B cell (primary cell): ENCODE measurements at regions not wholly inside any gene's neighbourhood (a gene's known extent, or its start where the extent isn't known, plus 50 kb on each side); places are given as distances from the start of the nearest gene placed in this dataset.

Experiments
- ATAC-seq: fragments of 200-7000 bp; cut with Tn5 transposase; one replicate; pipeline ENCODE4 v1.10.0; 2021; ENCODE audit warnings: low read depth, mild to moderate bottlenecking, moderate number of reproducible peaks, moderate library complexity
- CTCF ChIA-PET: fragments of 350-600 bp; sonication (Branson Sonifier 250); formaldehyde crosslinking; loops from one replicate; lab custom pipeline; 2021; ENCODE audit warnings: antibody characterized with exemption, inconsistent platforms; lab: Charles Lee
- POLR2A ChIA-PET: fragments of 350-600 bp; sonication (Branson Sonifier 250); formaldehyde crosslinking; loops from one replicate; lab custom pipeline; 2021; ENCODE audit warnings: antibody characterized with exemption; lab: Charles Lee
- DNase-seq: peaks from one replicate; pipeline ENCODE4 v3.0.0; 2013
- H2AFZ ChIP-seq: 2 replicates; pipeline ENCODE4 v1.6.1; 2012; ENCODE audit warnings: mild to moderate bottlenecking, low read depth, low read length; ENCODE audit not compliant: insufficient read depth, poor library complexity, severe bottlenecking
- H3K27ac ChIP-seq, 2 donors: 1 replicate in 1 of 2; 2 replicates in 1 of 2; pipeline ENCODE4 v1.5.1; 2012 to 2013; ENCODE audit warnings: low read length in 2 of 2, mild to moderate bottlenecking in 2 of 2, moderate library complexity in 1 of 2
- H3K27me3 ChIP-seq, 4 experiments: fragments of 200-600 bp in 1 of 4; sonication (generic) in 1 of 4; replicated peaks in 1 of 4; 1 replicate in 2 of 4; 2 replicates in 2 of 4; pipeline versions ENCODE4 v1.6.1 to v1.7.0; 2013 to 2016; ENCODE audit warnings: low read length in 3 of 4, mild to moderate bottlenecking in 2 of 4, mixed read lengths in 1 of 4, moderate library complexity in 1 of 4; ENCODE audit not compliant: insufficient read depth in 4 of 4, control insufficient read depth in 3 of 4; ENCODE audit errors: control extremely low read depth in 1 of 4
- H3K36me3 ChIP-seq, 2 experiments: replicated peaks in 1 of 2; 1 replicate in 1 of 2; 2 replicates in 1 of 2; pipeline versions ENCODE4 v1.6.1 to v1.7.1; 2013; ENCODE audit warnings: low read length in 1 of 2; ENCODE audit not compliant: insufficient read depth in 2 of 2, control insufficient read depth in 1 of 2; ENCODE audit errors: control extremely low read depth in 1 of 2, extremely low read depth in 1 of 2
- H3K4me1 ChIP-seq, 2 donors: fragments of 200-600 bp in 1 of 2; sonication (generic) in 1 of 2; 1 replicate in 1 of 2; 2 replicates in 1 of 2; pipeline versions ENCODE4 v1.5.1 to v1.6.1; 2013 to 2017; ENCODE audit warnings: low read length in 2 of 2; ENCODE audit not compliant: control insufficient read depth in 2 of 2, insufficient read depth in 2 of 2
- H3K4me2 ChIP-seq: replicated peaks from 2 replicates; pipeline ENCODE3; 2012; ENCODE audit warnings: mild to moderate bottlenecking, low read depth, low read length; ENCODE audit not compliant: poor library complexity, severe bottlenecking
- H3K4me3 ChIP-seq, 5 experiments: fragments of 200-600 bp in 1 of 5; sonication (generic) in 1 of 5; 1 replicate in 3 of 5; 2 replicates in 2 of 5; pipeline versions ENCODE4 v1.5.1 to v1.7.0; 2011 to 2016; ENCODE audit warnings: low read length in 4 of 5, mild to moderate bottlenecking in 4 of 5, low read depth in 2 of 5, control low read depth in 1 of 5, moderate library complexity in 1 of 5; ENCODE audit not compliant: insufficient read depth in 1 of 5; ENCODE audit errors: control extremely low read depth in 1 of 5, extremely low read depth in 1 of 5
- H3K79me2 ChIP-seq: fragments of 200-600 bp; sonication (generic); one replicate; pipeline ENCODE4 v1.6.0; 2016; ENCODE audit warnings: low read length; ENCODE audit not compliant: control insufficient read depth, insufficient read depth
- H3K9ac ChIP-seq: fragments of 200-600 bp; sonication (generic); 2 replicates; pipeline ENCODE4 v1.6.1; 2017; ENCODE audit warnings: mild to moderate bottlenecking, low read length, moderate library complexity
- H3K9me3 ChIP-seq, 3 donors: one replicate each; pipeline versions ENCODE4 v1.6.1 to v1.7.1; 2013; ENCODE audit warnings: low read length in 2 of 3; ENCODE audit not compliant: control insufficient read depth in 2 of 3, insufficient read depth in 1 of 3; ENCODE audit errors: control extremely low read depth in 1 of 3
- H4K20me1 ChIP-seq: 2 replicates; pipeline ENCODE4 v1.6.0; 2012; ENCODE audit warnings: mild to moderate bottlenecking, low read length; ENCODE audit not compliant: insufficient read depth, control insufficient read depth, poor library complexity, severe bottlenecking
- H3K27ac Mint-ChIP-seq: one replicate; pipeline ENCODE4 v1.8.0; 2021; ENCODE audit warnings: mixed read lengths
- H3K27me3 Mint-ChIP-seq: one replicate; pipeline ENCODE4 v1.8.0; 2021; ENCODE audit warnings: mixed read lengths
- H3K4me1 Mint-ChIP-seq: one replicate; pipeline ENCODE4 v1.8.0; 2021; ENCODE audit warnings: mixed read lengths
- H3K4me3 Mint-ChIP-seq: one replicate; pipeline ENCODE4 v1.8.0; 2021; ENCODE audit warnings: mixed read lengths
- H3K9me3 Mint-ChIP-seq: one replicate; pipeline ENCODE4 v1.8.0; 2022; ENCODE audit warnings: mixed read lengths; ENCODE audit not compliant: insufficient read depth
- CTCF ChIP-seq: fragments of 200-600 bp; IDR thresholded peaks from one replicate; pipeline ENCODE4 v1.8.0; 2022; ENCODE audit warnings: antibody characterized with exemption, mild to moderate bottlenecking
- EZH2 ChIP-seq: IDR thresholded peaks from 2 replicates; pipeline ENCODE4 v1.6.1; 2012; ENCODE audit warnings: borderline replicate concordance, low read depth, mild to moderate bottlenecking, moderate library complexity, low read length; ENCODE audit not compliant: insufficient read depth, poor library complexity, severe bottlenecking
- WGBS: methylation state at CpG from one replicate; pipeline ENCODE4 v1.1.5; 2013; ENCODE audit warnings: missing lambda C conversion rate; ENCODE audit not compliant: insufficient coverage; 5-methylcytosine and 5-hydroxymethylcytosine counted together
- intact Hi-C: fragments of 100-400 bp; cut with micrococcal nuclease; formaldehyde crosslinking; loops from one replicate; pipeline ENCODE4 v1.10.0; 2022

GRCh38 chr13:104841110-104841509, 1694.4 kb downstream of the EFNB2 start:
- 98% methylated on average over 6 of the region's 6 CpGs for WGBS
- no peaks in the 10 kb centered on the region for H3K27me3 ChIP-seq
- H3K27ac ChIP-seq = no peak overlapping the region
- Mint-ChIP-seq H3K4me3 (no peak overlapping the region), H3K4me1 (no peaks in the 10 kb centered on the region), H3K27ac (no peak overlapping the region), H3K9me3 (peaks cover 2% of the 10 kb centered on the region), H3K27me3 (no peaks in the 10 kb centered on the region)
- CTCF ChIA-PET = no interaction called here
- no peaks in the 10 kb centered on the region for H3K79me2 ChIP-seq
- no peak overlapping the region for H3K4me2 ChIP-seq
- H3K9ac ChIP-seq = no peak overlapping the region
- no peak for TF ChIP-seq CTCF
- H3K4me3 ChIP-seq = no peak overlapping the region
- DNase-seq (no peak), ATAC-seq (no peak)
- no peaks in the 10 kb centered on the region for H4K20me1 ChIP-seq
- intact Hi-C loops = no loop called here
- no peaks in the 10 kb centered on the region for H3K36me3 ChIP-seq
- POLR2A ChIA-PET = no interaction called here
- H3K9me3 ChIP-seq = no peaks in the 10 kb centered on the region
- no peaks in the 10 kb centered on the region for H3K4me1 ChIP-seq
- no peak overlapping the region for H2AFZ ChIP-seq

- Histone ChIP-seq H3K36me3 (no peaks in the 10 kb centered on the region), H3K27ac (no peak overlapping the region), H3K79me2 (no peaks in the 10 kb centered on the region), H3K9ac (no peak overlapping the region), H4K20me1 (no peaks in the 10 kb centered on the region), H3K27me3 (no peaks in the 10 kb centered on the region), H3K9me3 (no peaks in the 10 kb centered on the region), H3K4me2 (no peak overlapping the region), H3K4me3 (no peak overlapping the region), H3K4me1 (no peaks in the 10 kb centered on the region), H2AFZ (no peak overlapping the region)
- no peak for TF ChIP-seq EZH2
- TF ChIP-seq CTCF = no peak
- Mint-ChIP-seq H3K4me1 (no peaks in the 10 kb centered on the region), H3K4me3 (no peak overlapping the region), H3K27ac (no peak overlapping the region), H3K27me3 (no peaks in the 10 kb centered on the region), H3K9me3 (peaks cover 2% of the 10 kb centered on the region)
- ChIA-PET CTCF (no interaction called here), POLR2A (no interaction called here)
- intact Hi-C loops = no loop called here
- DNase-seq = no peak
- no peak for ATAC-seq
- WGBS = 43% methylated on average over 1 of the region's 3 CpGs
These were observed 1697.7 kb downstream of the EFNB2 start for GRCh38 chr13:104837756-104838155.
